ENCODE measurements at regions not wholly inside any gene's neighbourhood (a gene's known extent, or its start where the extent isn't known, plus 50 kb on each side); places are given as distances from the start of the nearest gene placed in this dataset.
A peak's percentile ranks its signal among the peaks of the same experiment; 100 is the strongest.
"Not testable (repeated sequence)": the region's sequence is repeated elsewhere in the genome, so short reads cannot be mapped to it uniquely, and the experiment has no call there.

DNA sequence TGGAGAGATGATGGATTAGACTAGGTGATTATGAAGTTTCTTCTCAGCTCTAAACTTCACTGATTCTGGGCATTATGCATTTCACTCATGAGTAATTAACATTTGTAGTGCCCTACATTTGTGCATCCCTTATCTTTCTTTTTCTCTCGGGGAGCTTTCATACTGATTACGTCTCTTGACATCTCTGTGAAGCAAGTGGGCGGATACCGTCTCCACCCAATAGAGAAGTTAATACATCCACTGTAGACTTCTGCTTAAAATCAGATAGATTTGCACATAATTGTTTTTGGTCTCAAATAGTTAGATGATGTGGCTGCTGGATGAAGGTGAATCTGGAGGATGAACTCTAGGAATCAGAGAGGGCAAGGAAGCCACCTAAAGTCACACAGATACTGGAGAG is 653.6 kb upstream of the EEF2KMT start:
- no peaks in the 10 kb centered on the region for H3K36me3 ChIP-seq (ENCODE audit: control insufficient read depth in 4 of 4, insufficient read depth in 4 of 4, low read length in 4 of 4)
- DNase-seq, result no peak
- peaks cover 0 to 5% (median 0%) of the 10 kb centered on the region in 4 donors for H3K9me3 ChIP-seq (ENCODE audit: control insufficient read depth in 4 of 4, insufficient read depth in 3 of 4, low read length in 3 of 4)
- WGBS, 2 donors, result 86 to 88% methylated on average over 4 of the region's 4 CpGs
- H3K27me3 ChIP-seq (ENCODE audit: control insufficient read depth in 3 of 3, insufficient read depth in 3 of 3, low read length in 2 of 3), result no peaks in the 10 kb centered on the region
- no peak overlapping the region for H3K9ac ChIP-seq (ENCODE audit: insufficient read depth in 1 of 2, low read length in 2 of 2)
- H3K27ac ChIP-seq (ENCODE audit: low read depth in 1 of 2, low read length in 1 of 2), result no peak overlapping the region
- TF ChIP-seq, protein P1, sequence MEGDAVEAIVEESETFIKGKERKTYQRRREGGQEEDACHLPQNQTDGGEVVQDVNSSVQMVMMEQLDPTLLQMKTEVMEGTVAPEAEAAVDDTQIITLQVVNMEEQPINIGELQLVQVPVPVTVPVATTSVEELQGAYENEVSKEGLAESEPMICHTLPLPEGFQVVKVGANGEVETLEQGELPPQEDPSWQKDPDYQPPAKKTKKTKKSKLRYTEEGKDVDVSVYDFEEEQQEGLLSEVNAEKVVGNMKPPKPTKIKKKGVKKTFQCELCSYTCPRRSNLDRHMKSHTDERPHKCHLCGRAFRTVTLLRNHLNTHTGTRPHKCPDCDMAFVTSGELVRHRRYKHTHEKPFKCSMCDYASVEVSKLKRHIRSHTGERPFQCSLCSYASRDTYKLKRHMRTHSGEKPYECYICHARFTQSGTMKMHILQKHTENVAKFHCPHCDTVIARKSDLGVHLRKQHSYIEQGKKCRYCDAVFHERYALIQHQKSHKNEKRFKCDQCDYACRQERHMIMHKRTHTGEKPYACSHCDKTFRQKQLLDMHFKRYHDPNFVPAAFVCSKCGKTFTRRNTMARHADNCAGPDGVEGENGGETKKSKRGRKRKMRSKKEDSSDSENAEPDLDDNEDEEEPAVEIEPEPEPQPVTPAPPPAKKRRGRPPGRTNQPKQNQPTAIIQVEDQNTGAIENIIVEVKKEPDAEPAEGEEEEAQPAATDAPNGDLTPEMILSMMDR (IDR thresholded peaks at IDR 0.05; ENCODE audit: control extremely low read depth, extremely low read depth), result no peak
- H3K4me1 ChIP-seq (ENCODE audit: control insufficient read depth in 5 of 5, insufficient read depth in 5 of 5, low read length in 5 of 5), result peaks cover 0 to 3% (median 0%) of the 10 kb centered on the region in 5 donors
- no peak for ATAC-seq (ENCODE audit: insufficient read depth, low FRiP score)
- H3K4me3 ChIP-seq, result no peak overlapping the region

DNA sequence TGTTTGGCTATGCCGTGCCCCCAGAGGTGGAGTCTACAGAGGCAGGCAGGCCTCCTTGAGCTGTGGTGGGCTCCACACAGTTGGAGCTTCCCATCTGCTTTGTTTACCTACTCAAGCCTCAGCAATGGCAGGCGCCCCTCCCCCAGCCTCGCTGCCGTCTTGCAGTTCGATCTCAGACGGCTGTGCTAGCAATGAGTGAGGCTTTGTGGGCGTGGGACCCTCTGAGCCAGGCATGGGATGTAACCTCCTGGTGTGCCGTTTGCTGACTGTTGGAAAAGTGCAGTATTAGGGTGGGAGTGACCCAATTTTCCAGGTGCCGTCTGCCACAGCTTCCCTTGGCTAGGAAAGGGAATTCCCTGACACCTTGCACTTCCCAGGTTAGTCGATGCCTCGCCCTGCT is 652.8 kb upstream of the EEF2KMT start:
- ATAC-seq (ENCODE audit: insufficient read depth, low FRiP score); H3K9me3 ChIP-seq (ENCODE audit: control insufficient read depth in 4 of 4, insufficient read depth in 3 of 4, low read length in 3 of 4); H3K9ac ChIP-seq (ENCODE audit: insufficient read depth in 1 of 2, low read length in 2 of 2); H3K27me3 ChIP-seq (ENCODE audit: control insufficient read depth in 3 of 3, insufficient read depth in 3 of 3, low read length in 2 of 3); H3K27ac ChIP-seq (ENCODE audit: low read depth in 1 of 2, low read length in 1 of 2); DNase-seq; H3K36me3 ChIP-seq (ENCODE audit: control insufficient read depth in 4 of 4, insufficient read depth in 4 of 4, low read length in 4 of 4); H3K4me3 ChIP-seq; H3K4me1 ChIP-seq (ENCODE audit: control insufficient read depth in 5 of 5, insufficient read depth in 5 of 5, low read length in 5 of 5): not testable (repeated sequence)
- 33 to 39% methylated on average over 11 of the region's 11 CpGs for WGBS, 2 donors

DNA sequence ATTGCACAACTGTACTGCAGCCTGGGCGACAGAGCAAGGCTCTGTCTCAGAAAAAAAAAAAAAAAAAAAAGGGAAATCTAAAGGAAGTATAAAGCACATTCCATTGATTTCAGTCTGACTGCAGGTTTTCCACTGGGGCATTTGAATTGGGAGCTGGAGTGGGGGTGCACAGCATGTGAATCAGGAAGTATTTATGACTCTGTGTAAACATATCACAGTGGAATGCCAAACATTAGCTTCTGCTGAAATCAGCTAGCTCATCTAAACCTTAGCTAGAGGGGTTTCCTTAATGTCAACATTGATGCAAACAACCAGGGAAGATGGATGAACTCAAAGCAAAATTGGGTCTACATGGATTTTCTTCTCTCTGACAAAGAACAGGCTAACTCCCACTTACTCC is 641.0 kb upstream of the EEF2KMT start:
- Histone ChIP-seq H3K9me3 (ENCODE audit: control insufficient read depth in 4 of 4, insufficient read depth in 3 of 4, low read length in 3 of 4) (no peaks in the 10 kb centered on the region), H3K36me3 (ENCODE audit: control insufficient read depth in 4 of 4, insufficient read depth in 4 of 4, low read length in 4 of 4) (no peaks in the 10 kb centered on the region), H3K9ac (ENCODE audit: insufficient read depth in 1 of 2, low read length in 2 of 2) (no peak overlapping the region), H3K4me3 (no peak overlapping the region), H3K4me1 (ENCODE audit: control insufficient read depth in 5 of 5, insufficient read depth in 5 of 5, low read length in 5 of 5) (no peaks in the 10 kb centered on the region), H3K27me3 (ENCODE audit: control insufficient read depth in 3 of 3, insufficient read depth in 3 of 3, low read length in 2 of 3) (no peaks in the 10 kb centered on the region), H3K27ac (ENCODE audit: low read depth in 1 of 2, low read length in 1 of 2) (no peak overlapping the region)
- TF ChIP-seq, protein P1 (IDR thresholded peaks at IDR 0.05; ENCODE audit: control extremely low read depth, extremely low read depth), result no peak
- DNase-seq (peak in 1 of 3 donors; percentile 4), ATAC-seq (ENCODE audit: insufficient read depth, low FRiP score) (no peak)
- 33 to 47% methylated on average over 1 of the region's 1 CpG for WGBS, 2 donors

DNA sequence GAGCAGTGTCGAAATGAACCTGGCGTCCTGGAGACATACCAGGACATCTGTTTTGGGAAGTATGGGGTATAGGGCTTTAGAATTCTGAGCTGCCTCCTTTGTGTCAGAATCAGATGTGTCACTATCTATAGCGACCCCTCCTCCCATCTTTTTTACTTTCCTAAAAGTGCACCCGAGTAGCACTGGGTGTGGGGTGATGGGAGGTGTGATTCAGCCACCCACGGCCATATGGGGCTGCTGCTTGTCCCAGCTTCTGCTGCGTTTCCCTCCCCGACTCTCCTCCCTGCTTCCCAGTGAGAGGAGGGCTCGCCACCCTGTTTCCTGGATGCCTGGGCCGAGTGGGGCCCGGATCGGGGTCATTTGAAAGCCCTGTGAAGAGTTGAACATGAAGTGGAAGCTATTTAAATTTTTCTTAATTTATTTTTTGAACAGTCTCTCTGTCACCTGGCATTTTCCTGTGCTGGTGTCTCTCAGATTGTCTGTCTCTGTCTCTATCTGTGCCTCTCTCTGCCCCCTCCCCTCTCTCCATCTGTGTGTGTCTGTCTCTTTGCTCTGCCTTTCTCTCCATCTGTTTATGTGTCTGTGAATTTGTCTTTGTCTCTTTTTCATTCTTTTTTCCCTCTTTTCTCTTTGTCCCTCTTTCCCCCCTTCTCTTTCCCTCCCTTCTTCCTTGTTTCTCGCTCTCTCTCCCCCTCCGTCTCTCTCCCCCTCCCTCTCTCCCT is 638.8 kb upstream of the EEF2KMT start:
- TF ChIP-seq, protein P1 (IDR thresholded peaks at IDR 0.05; ENCODE audit: control extremely low read depth, extremely low read depth), result no peak
- Histone ChIP-seq H3K4me1 (ENCODE audit: control insufficient read depth in 5 of 5, insufficient read depth in 5 of 5, low read length in 5 of 5) (no peaks in the 10 kb centered on the region), H3K4me3 (no peak overlapping the region), H3K9me3 (ENCODE audit: control insufficient read depth in 4 of 4, insufficient read depth in 3 of 4, low read length in 3 of 4) (no peaks in the 10 kb centered on the region), H3K36me3 (ENCODE audit: control insufficient read depth in 4 of 4, insufficient read depth in 4 of 4, low read length in 4 of 4) (no peaks in the 10 kb centered on the region), H3K27me3 (ENCODE audit: control insufficient read depth in 3 of 3, insufficient read depth in 3 of 3, low read length in 2 of 3) (no peaks in the 10 kb centered on the region), H3K27ac (ENCODE audit: low read depth in 1 of 2, low read length in 1 of 2) (no peak overlapping the region), H3K9ac (ENCODE audit: insufficient read depth in 1 of 2, low read length in 2 of 2) (no peak overlapping the region)
- 38 to 43% methylated on average over 13 of the region's 13 CpGs for WGBS, 2 donors
- ATAC-seq (ENCODE audit: insufficient read depth, low FRiP score), result no peak
- DNase-seq, result no peak

All from lung (tissue), 11 donors.